G401 (cell line): ENCODE measurements at regions not wholly inside any gene's neighbourhood (a gene's known extent, or its start where the extent isn't known, plus 50 kb on each side); places are given as distances from the start of the nearest gene placed in this dataset.

Experiments used
- DNase-seq: peaks from one replicate; pipeline ENCODE4 v3.0.0-alpha.2; 2015; ENCODE audit warnings: low spot score
- in situ Hi-C: cut with HindIII; loops from 2 replicates; pipeline ENCODE4 v1.10.0; 2016; ENCODE audit warnings: low sequenced_read_pairs, mixed read lengths

DNA sequence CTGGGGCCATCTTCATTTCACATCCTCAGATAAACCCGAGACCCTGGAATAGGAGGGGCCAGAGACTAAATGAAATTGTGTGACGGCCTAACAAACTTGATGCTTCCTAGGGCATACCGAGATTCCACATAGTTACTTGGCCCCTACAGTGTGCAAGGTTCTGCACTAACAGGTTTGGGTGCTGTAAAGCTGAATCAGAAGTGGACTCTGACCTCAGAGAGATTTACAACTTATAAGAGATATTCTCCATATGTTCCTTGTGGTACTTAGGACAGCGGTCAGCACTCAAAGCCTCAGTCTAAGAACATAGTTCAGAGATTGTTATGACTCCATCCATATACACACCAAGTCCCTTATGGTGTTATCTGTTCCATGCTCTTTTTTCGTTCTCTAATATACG lies 55.1 kb upstream of the FHIP2A start:
- no peak for DNase-seq
- in situ Hi-C loops = no loop called here

DNA sequence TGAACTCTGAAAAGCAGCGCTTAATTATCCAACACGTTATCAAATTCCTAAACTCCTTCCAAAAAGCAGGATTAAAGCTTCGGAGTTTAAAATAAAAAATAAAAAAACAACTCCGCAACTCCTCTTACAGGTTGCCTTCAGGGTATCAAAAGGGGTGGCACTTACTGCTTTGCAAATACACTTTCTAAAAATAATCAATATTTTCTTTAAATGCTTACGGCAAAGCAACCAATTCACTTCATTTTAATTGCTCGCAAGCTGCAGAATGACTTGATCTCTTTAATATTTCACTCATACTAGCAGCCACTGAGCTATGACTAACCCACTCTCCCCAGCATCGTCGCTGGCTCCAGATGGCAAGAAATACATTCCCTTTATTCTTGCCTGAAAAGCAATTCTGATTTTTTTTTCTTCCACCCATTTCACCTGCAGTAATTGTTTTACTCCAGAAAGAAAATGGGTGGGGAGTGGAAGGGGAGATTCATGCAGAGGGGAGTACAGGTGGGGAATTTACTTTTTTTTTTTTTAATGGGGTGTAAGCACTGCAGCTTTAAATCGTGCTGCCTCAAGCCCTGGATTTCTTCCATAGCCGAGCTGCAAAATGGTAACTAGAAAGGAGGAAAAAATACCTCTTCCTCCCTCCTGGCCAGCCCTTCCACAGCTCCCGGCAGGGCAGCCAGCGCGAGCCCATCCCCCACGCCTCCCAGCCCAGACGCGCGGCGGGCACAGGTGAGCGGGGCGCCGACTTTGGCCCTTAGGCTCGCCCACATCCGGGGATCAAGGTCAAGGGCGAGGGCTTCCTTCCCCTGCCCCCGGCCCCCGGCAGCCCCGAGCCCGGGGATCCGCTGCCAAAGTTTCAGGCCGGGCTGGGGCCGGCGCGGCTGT lies 54.2 kb upstream of the FHIP2A start:
- DNase-seq = peak; percentile 91
- in situ Hi-C loops = no loop called here

DNA sequence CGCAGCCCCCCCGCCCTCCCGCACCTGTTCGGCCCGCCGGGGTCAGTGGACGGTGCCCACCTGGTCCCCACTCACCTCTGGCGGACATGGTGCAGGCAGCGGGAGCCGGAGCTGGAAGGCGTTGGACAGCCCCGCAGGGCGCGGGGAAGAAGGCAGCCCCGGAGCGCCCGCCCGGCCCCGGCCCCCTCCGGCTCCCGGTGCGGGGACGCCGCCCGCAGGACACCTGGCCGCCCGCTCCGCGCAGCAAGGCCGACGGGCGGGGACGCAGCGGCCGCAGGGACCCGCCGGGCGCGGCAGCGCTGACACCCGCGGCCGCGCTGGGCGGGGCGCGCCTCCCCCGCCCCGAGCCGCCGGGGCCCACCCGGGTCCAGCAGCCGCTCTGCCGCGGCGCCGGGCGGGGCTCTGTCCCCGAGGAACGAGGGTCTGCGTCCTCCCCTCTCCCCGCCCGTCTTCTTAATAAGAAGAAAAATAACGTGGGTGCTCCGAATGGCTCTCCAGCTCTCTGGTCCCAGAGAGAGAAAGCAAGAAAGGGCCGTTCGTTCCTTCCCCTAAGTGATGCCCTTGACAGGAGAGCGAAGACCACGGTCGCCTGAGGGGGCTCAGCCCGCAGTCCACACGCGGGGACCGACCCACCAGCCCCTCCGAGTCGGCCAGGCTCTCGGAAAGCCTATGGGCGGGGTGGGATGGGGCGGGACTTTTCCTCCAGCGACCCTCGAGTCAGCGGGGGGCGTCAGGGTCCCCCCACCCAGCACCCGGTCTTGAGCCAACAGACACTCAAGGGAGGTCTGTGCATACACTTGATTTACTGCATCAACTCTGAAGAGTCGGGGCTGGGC lies 53.4 kb upstream of the FHIP2A start:
- in situ Hi-C loops = no loop called here
- DNase-seq = no peak

DNA sequence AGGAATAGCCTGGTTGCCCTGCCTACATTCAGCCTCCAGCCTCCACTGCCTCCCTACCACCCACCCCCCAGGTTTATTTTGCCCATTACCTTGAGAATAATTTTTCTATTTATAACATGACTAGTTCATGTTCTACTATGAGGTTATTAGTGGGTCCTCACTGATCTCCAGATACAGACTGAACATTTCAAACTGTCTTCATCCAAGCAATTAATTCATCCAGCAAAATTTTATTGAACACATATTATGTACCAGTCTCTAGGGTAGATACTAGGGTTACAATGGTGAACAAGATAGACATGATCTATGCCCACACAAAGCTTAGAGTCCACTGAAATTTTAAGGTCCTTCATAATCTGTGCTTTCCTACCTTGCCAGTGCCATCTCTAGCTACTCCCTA lies 51.6 kb upstream of the FHIP2A start:
- in situ Hi-C loops = no loop called here
- DNase-seq = no peak

DNA sequence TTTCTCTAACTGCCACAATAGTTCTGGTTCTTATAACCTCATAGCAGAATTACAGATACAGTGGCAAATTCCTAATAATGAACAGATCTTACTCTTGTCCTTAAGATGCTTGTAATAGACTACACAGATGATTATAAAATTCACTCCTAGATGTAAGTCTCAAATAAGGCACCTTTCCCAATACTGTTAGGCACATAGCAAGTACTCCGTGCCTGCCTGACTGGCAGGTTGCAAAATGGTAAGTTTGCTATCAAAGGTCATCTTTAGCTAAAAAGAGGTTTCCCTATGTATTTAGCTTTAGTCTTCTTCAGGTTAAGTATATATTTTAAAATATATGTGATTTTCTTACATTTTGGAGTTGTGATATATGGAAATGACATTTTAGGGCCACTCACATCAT lies 50.4 kb upstream of the FHIP2A start:
- in situ Hi-C loops = no loop called here
- DNase-seq = no peak

DNA sequence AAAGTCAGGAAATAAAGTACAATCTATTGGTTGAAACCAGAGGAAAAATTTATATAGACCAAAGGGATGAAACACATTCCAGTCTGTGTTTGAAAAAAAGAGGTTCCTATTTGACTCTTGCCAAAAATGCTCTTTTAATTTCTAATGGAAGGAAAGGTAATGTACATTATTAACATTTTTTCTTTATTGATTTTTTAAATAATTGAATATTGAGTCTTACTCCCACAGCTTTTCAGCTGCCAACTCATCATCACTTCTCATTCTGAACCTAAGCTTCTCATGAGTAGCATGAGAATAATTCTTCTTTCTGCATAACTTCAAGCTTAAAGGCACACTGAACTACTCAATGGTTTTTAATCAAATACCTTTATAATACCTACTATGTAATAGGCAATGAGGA lies 49.8 kb upstream of the FHIP2A start:
- in situ Hi-C loops = no loop called here

More for the DNA sequence above, 49.8 kb upstream of the FHIP2A start:
- no peak for DNase-seq
